GM18498 (cell line): ENCODE measurements at regions not wholly inside any gene's neighbourhood (a gene's known extent, or its start where the extent isn't known, plus 50 kb on each side); places are given as distances from the start of the nearest gene placed in this dataset.

Experiments used
- ATAC-seq: cut with Tn5 transposase; IDR thresholded peaks from one replicate; pipeline ENCODE4 v1.9.1; 2021; ENCODE audit warnings: mild to moderate bottlenecking, moderate library complexity; ENCODE audit not compliant: unreplicated experiment

- ATAC-seq, result no peak
Measured at GRCh38 chr6:18748314-18748713, 361.2 kb downstream of the RNF144B start.

GRCh38 chr6:18752278-18753068, 365.3 kb downstream of the RNF144B start:
- no peak for ATAC-seq

- ATAC-seq, result no peak
Measured at GRCh38 chr6:18753076-18753475, 365.9 kb downstream of the RNF144B start.

- ATAC-seq, result no peak
Measured at GRCh38 chr6:18763086-18763485, 375.9 kb downstream of the RNF144B start.

- no peak for ATAC-seq
Measured at GRCh38 chr6:18784794-18785193, 397.6 kb downstream of the RNF144B start.

- ATAC-seq, result no peak
Measured at GRCh38 chr6:18785810-18786490, 398.8 kb downstream of the RNF144B start.

- no peak for ATAC-seq
Measured at GRCh38 chr6:18792866-18793265, 405.7 kb downstream of the RNF144B start.

GRCh38 chr6:18795726-18796125, 408.6 kb downstream of the RNF144B start:
- ATAC-seq, result no peak

GRCh38 chr6:18820725-18821124, 433.6 kb downstream of the RNF144B start:
- no peak for ATAC-seq

GRCh38 chr6:18823782-18824386, 436.7 kb downstream of the RNF144B start:
- no peak for ATAC-seq

GRCh38 chr6:18829272-18829870, 442.2 kb downstream of the RNF144B start:
- ATAC-seq, result no peak

GRCh38 chr6:18835976-18836375, 448.8 kb downstream of the RNF144B start:
- no peak for ATAC-seq

- ATAC-seq, result no peak
Measured at GRCh38 chr6:18837013-18837412, 449.9 kb downstream of the RNF144B start.

- ATAC-seq, result no peak
Measured at GRCh38 chr6:18842534-18842933, 455.4 kb downstream of the RNF144B start.

GRCh38 chr6:18845896-18846295, 458.7 kb downstream of the RNF144B start:
- no peak for ATAC-seq

GRCh38 chr6:18846327-18846726, 459.2 kb downstream of the RNF144B start:
- ATAC-seq, result no peak

GRCh38 chr6:18861204-18861603, 474.1 kb downstream of the RNF144B start:
- no peak for ATAC-seq

- ATAC-seq, result no peak
Measured at GRCh38 chr6:18883268-18883667, 496.1 kb downstream of the RNF144B start.

GRCh38 chr6:18883851-18884250, 496.7 kb downstream of the RNF144B start:
- no peak for ATAC-seq

- no peak for ATAC-seq
Measured at GRCh38 chr6:18893540-18894269, 506.6 kb downstream of the RNF144B start.

GRCh38 chr6:18897350-18897749, 510.2 kb downstream of the RNF144B start:
- no peak for ATAC-seq
